Common myeloid progenitor, CD34-positive (primary cell): ENCODE measurements at regions not wholly inside any gene's neighbourhood (a gene's known extent, or its start where the extent isn't known, plus 50 kb on each side); places are given as distances from the start of the nearest gene placed in this dataset.

Experiments used
- CTCF ChIA-PET: fragments of 350-600 bp; sonication (Branson Sonifier 250); formaldehyde crosslinking; loops from one replicate; lab custom pipeline; 2021; ENCODE audit warnings: antibody characterized with exemption; lab: Charles Lee
- POLR2A ChIA-PET: fragments of 350-600 bp; sonication (Branson Sonifier 250); formaldehyde crosslinking; loops from one replicate; lab custom pipeline; 2021; ENCODE audit warnings: antibody characterized with exemption; lab: Charles Lee
- DNase-seq, 3 donors: peaks; one replicate each; pipeline versions ENCODE4 v3.0.0 to v3.0.0-alpha.2; 2013
- H3K27ac ChIP-seq, 2 experiments: 1 replicate in 1 of 2; 2 replicates in 1 of 2; pipeline ENCODE4 v1.7.0; 2013; ENCODE audit warnings: inconsistent platforms in 2 of 2, low read length in 2 of 2, mild to moderate bottlenecking in 2 of 2, low read depth in 1 of 2, moderate library complexity in 1 of 2; ENCODE audit not compliant: severe bottlenecking in 2 of 2, insufficient read depth in 1 of 2, poor library complexity in 1 of 2
- H3K27me3 ChIP-seq, 5 experiments: replicated peaks in 2 of 5; 1 replicate in 3 of 5; 2 replicates in 2 of 5; pipeline versions ENCODE4 v1.6.1 to v1.7.0; 2013; ENCODE audit warnings: low read length in 4 of 5, mild to moderate bottlenecking in 2 of 5, moderate library complexity in 2 of 5, inconsistent platforms in 1 of 5; ENCODE audit not compliant: insufficient read depth in 5 of 5, control insufficient read depth in 4 of 5
- H3K36me3 ChIP-seq, 4 experiments: 1 replicate in 2 of 4; 2 replicates in 2 of 4; pipeline versions ENCODE4 v1.6.1 to v1.7.0; 2013; ENCODE audit warnings: low read length in 3 of 4, control low read depth in 1 of 4, mild to moderate bottlenecking in 1 of 4; ENCODE audit not compliant: control insufficient read depth in 4 of 4, insufficient read depth in 4 of 4
- H3K4me1 ChIP-seq, 4 experiments: 1 replicate in 3 of 4; 2 replicates in 1 of 4; pipeline versions ENCODE4 v1.6.1 to v1.7.1; 2013; ENCODE audit warnings: low read length in 3 of 4, mild to moderate bottlenecking in 3 of 4, control low read depth in 1 of 4, inconsistent platforms in 1 of 4, moderate library complexity in 1 of 4; ENCODE audit not compliant: control insufficient read depth in 4 of 4, insufficient read depth in 4 of 4; ENCODE audit errors: control extremely low read depth in 1 of 4
- H3K4me3 ChIP-seq, 7 experiments: 1 replicate in 4 of 7; 2 replicates in 3 of 7; pipeline versions ENCODE4 v1.5.1 to v1.7.0; 2013; ENCODE audit warnings: mild to moderate bottlenecking in 7 of 7, low read length in 6 of 7, moderate library complexity in 6 of 7, inconsistent platforms in 2 of 7, low read depth in 2 of 7, control low read depth in 1 of 7; ENCODE audit not compliant: insufficient read depth in 4 of 7, control insufficient read depth in 1 of 7; ENCODE audit errors: extremely low read depth in 1 of 7
- H3K9me3 ChIP-seq, 5 experiments: 1 replicate in 4 of 5; 2 replicates in 1 of 5; pipeline versions ENCODE4 v1.6.1 to v1.7.1; 2013; ENCODE audit warnings: low read length in 4 of 5, mild to moderate bottlenecking in 2 of 5, inconsistent platforms in 1 of 5, low read depth in 1 of 5, moderate library complexity in 1 of 5; ENCODE audit not compliant: control insufficient read depth in 4 of 5, insufficient read depth in 2 of 5; ENCODE audit errors: control extremely low read depth in 1 of 5
- WGBS: methylation state at CpG from one replicate; pipeline ENCODE4 v1.1.5; 2013; ENCODE audit not compliant: insufficient coverage; 5-methylcytosine and 5-hydroxymethylcytosine counted together

GRCh38 chr4:123784626-123785025, 388.0 kb downstream of the SPRY1 start:
- no peak for DNase-seq
- ChIA-PET CTCF (no interaction called here), POLR2A (no interaction called here)
- Histone ChIP-seq H3K9me3 (no peaks in the 10 kb centered on the region), H3K4me3 (no peak overlapping the region), H3K27me3 (no peaks in the 10 kb centered on the region), H3K4me1 (no peaks in the 10 kb centered on the region), H3K27ac (no peak overlapping the region), H3K36me3 (no peaks in the 10 kb centered on the region)

GRCh38 chr4:123785538-123785937, 388.9 kb downstream of the SPRY1 start:
- DNase-seq: no peak
- no peak overlapping the region for H3K4me3 ChIP-seq
- H3K36me3 ChIP-seq: no peaks in the 10 kb centered on the region
- ChIA-PET POLR2A (no interaction called here), CTCF (no interaction called here)
- no peak overlapping the region for H3K27ac ChIP-seq
- 97% methylated on average over 3 of the region's 3 CpGs for WGBS
- H3K27me3 ChIP-seq: no peaks in the 10 kb centered on the region
- H3K9me3 ChIP-seq: no peaks in the 10 kb centered on the region
- no peaks in the 10 kb centered on the region for H3K4me1 ChIP-seq

GRCh38 chr4:123786163-123786915, 389.7 kb downstream of the SPRY1 start:
- H3K4me1 ChIP-seq: no peaks in the 10 kb centered on the region
- H3K27ac ChIP-seq: no peak overlapping the region
- POLR2A ChIA-PET: no interaction called here
- no peak for DNase-seq
- CTCF ChIA-PET: no interaction called here
- no peaks in the 10 kb centered on the region for H3K36me3 ChIP-seq
- H3K4me3 ChIP-seq: no peak overlapping the region
- no peaks in the 10 kb centered on the region for H3K27me3 ChIP-seq
- 90% methylated on average over 3 of the region's 6 CpGs for WGBS
- H3K9me3 ChIP-seq: no peaks in the 10 kb centered on the region

GRCh38 chr4:123786920-123787319, 390.3 kb downstream of the SPRY1 start:
- 100% methylated on average over 2 of the region's 3 CpGs for WGBS
- POLR2A ChIA-PET: no interaction called here
- CTCF ChIA-PET: no interaction called here

GRCh38 chr4:123787512-123788080, 391.0 kb downstream of the SPRY1 start:
- DNase-seq: no peak

More at GRCh38 chr4:123786920-123787319, 390.3 kb downstream of the SPRY1 start:
- no peaks in the 10 kb centered on the region for H3K9me3 ChIP-seq
- DNase-seq: peak in 2 of 3 donors; percentile 1 to 4
- no peaks in the 10 kb centered on the region for H3K4me1 ChIP-seq
- no peak overlapping the region for H3K4me3 ChIP-seq
- H3K36me3 ChIP-seq: no peaks in the 10 kb centered on the region
- no peaks in the 10 kb centered on the region for H3K27me3 ChIP-seq
- no peak overlapping the region for H3K27ac ChIP-seq

GRCh38 chr4:123788577-123788976, 392.0 kb downstream of the SPRY1 start:
- ChIA-PET POLR2A (no interaction called here), CTCF (interaction anchor here (0.9 kb wide), 1 partner anchor 11 kb away, joined by 3 read pairs; no protein-coding TSS in a partner anchor)
- Histone ChIP-seq H3K36me3 (no peaks in the 10 kb centered on the region), H3K4me3 (no peak overlapping the region), H3K27ac (no peak overlapping the region), H3K4me1 (no peaks in the 10 kb centered on the region), H3K9me3 (no peaks in the 10 kb centered on the region), H3K27me3 (no peaks in the 10 kb centered on the region)
- DNase-seq: no peak

More at GRCh38 chr4:123787512-123788080, 391.0 kb downstream of the SPRY1 start:
- no peaks in the 10 kb centered on the region for H3K36me3 ChIP-seq
- 100% methylated on average over 3 of the region's 4 CpGs for WGBS
- no peak overlapping the region for H3K4me3 ChIP-seq
- CTCF ChIA-PET: interaction anchor here (0.9 kb wide), 1 partner anchor 10 kb away, joined by 3 read pairs; no protein-coding TSS in a partner anchor
- no peaks in the 10 kb centered on the region for H3K27me3 ChIP-seq
- no peaks in the 10 kb centered on the region for H3K9me3 ChIP-seq
- H3K27ac ChIP-seq: no peak overlapping the region
- POLR2A ChIA-PET: no interaction called here
- H3K4me1 ChIP-seq: no peaks in the 10 kb centered on the region

- H3K4me3 ChIP-seq: no peak overlapping the region
- no CpG with 5 or more reads among the region's 1 CpG for WGBS
- CTCF ChIA-PET: no interaction called here
Measured at GRCh38 chr4:123790681-123791080, 394.1 kb downstream of the SPRY1 start.

More at GRCh38 chr4:123790681-123791080, 394.1 kb downstream of the SPRY1 start:
- Histone ChIP-seq H3K9me3 (no peaks in the 10 kb centered on the region), H3K27ac (no peak overlapping the region), H3K36me3 (no peaks in the 10 kb centered on the region), H3K4me1 (no peaks in the 10 kb centered on the region), H3K27me3 (no peaks in the 10 kb centered on the region)
- no peak for DNase-seq
- POLR2A ChIA-PET: no interaction called here
